Small intestine (tissue), 7 donors: ENCODE measurements at regions not wholly inside any gene's neighbourhood (a gene's known extent, or its start where the extent isn't known, plus 50 kb on each side); places are given as distances from the start of the nearest gene placed in this dataset.
A peak's percentile ranks its signal among the peaks of the same experiment; 100 is the strongest.

Experiments used
- DNase-seq, 2 donors: peaks; one replicate each; pipeline versions ENCODE4 v3.0.0 to v3.0.0-alpha.2; 2013
- FAIRE-seq: peaks from 2 replicates; lab custom pipeline; 2012; peaks lifted over from hg19 to GRCh38; lab: Jason Lieb, UNC
- H3K27ac ChIP-seq, 3 donors: one replicate each; pipeline ENCODE4 v1.5.1; 2013; ENCODE audit warnings: low read length in 2 of 3, mild to moderate bottlenecking in 2 of 3, control low read depth in 1 of 3, inconsistent platforms in 1 of 3, low read depth in 1 of 3, moderate library complexity in 1 of 3
- H3K27me3 ChIP-seq, 3 donors: one replicate each; pipeline ENCODE4 v1.6.1; 2013; ENCODE audit warnings: low read length in 3 of 3, inconsistent platforms in 1 of 3; ENCODE audit not compliant: control insufficient read depth in 3 of 3, insufficient read depth in 3 of 3
- H3K36me3 ChIP-seq, 3 donors: one replicate each; pipeline ENCODE4 v1.6.1; 2013; ENCODE audit warnings: low read length in 3 of 3, inconsistent platforms in 1 of 3, low read depth in 1 of 3, mild to moderate bottlenecking in 1 of 3, moderate library complexity in 1 of 3; ENCODE audit not compliant: control insufficient read depth in 3 of 3, insufficient read depth in 2 of 3
- H3K4me1 ChIP-seq, 3 donors: one replicate each; pipeline ENCODE4 v1.6.1; 2013; ENCODE audit warnings: low read length in 2 of 3, inconsistent platforms in 1 of 3, low read depth in 1 of 3, mild to moderate bottlenecking in 1 of 3, moderate library complexity in 1 of 3; ENCODE audit not compliant: control insufficient read depth in 3 of 3, insufficient read depth in 2 of 3
- H3K4me3 ChIP-seq, 3 donors: one replicate each; pipeline ENCODE4 v1.5.1; 2013; ENCODE audit warnings: low read length in 3 of 3, control low read depth in 1 of 3, inconsistent platforms in 1 of 3, low read depth in 1 of 3, mild to moderate bottlenecking in 1 of 3, moderate library complexity in 1 of 3
- H3K9me3 ChIP-seq, 2 donors: one replicate each; pipeline ENCODE4 v1.6.1; 2013; ENCODE audit warnings: low read depth in 1 of 2, low read length in 1 of 2; ENCODE audit not compliant: control insufficient read depth in 2 of 2, insufficient read depth in 1 of 2
- WGBS, 3 donors: extraction: QIAGEN DNeasy Blood & Tissue Kit; methylation state at CpG; one replicate each; pipeline ENCODE4 v1.1.7; 2013; 5-methylcytosine and 5-hydroxymethylcytosine counted together
- donor health status: healthy with polysubstance abuse.
- donor health status: control.
- donor health status: control.
- donor health status: Bipolar disorder and iron deficiency.
- donor health status: healthy.

- no peaks in the 10 kb centered on the region for H3K27me3 ChIP-seq
- H3K9me3 ChIP-seq = peaks cover 0 to 2% of the 10 kb centered on the region in 2 donors
- H3K27ac ChIP-seq = no peak overlapping the region
- FAIRE-seq = no peak
- DNase-seq = no peak
- no peak overlapping the region for H3K4me3 ChIP-seq
- no peaks in the 10 kb centered on the region for H3K4me1 ChIP-seq
- WGBS, 3 donors = 33 to 37% (median 37%) methylated on average over 3 of the region's 3 CpGs
- no peaks in the 10 kb centered on the region for H3K36me3 ChIP-seq
Observed at GRCh38 chr5:152288917-152289595, 116.0 kb downstream of the NMUR2 start.

GRCh38 chr5:152288499-152288898 lies 116.6 kb downstream of the NMUR2 start:
- Histone ChIP-seq H3K27ac (no peak overlapping the region), H3K4me3 (no peak overlapping the region), H3K27me3 (no peaks in the 10 kb centered on the region), H3K36me3 (no peaks in the 10 kb centered on the region), H3K4me1 (no peaks in the 10 kb centered on the region), H3K9me3 (peaks cover 0 to 2% of the 10 kb centered on the region in 2 donors)
- FAIRE-seq (no peak), DNase-seq (no peak)
- WGBS, 3 donors = 48 to 68% (median 53%) methylated on average over 6 of the region's 6 CpGs

- H3K4me3 ChIP-seq = no peak overlapping the region
- no peaks in the 10 kb centered on the region for H3K4me1 ChIP-seq
- 55 to 72% (median 56%) methylated on average over 3 of the region's 3 CpGs for WGBS, 3 donors
- FAIRE-seq (no peak), DNase-seq (no peak)
- peaks cover 0 to 2% of the 10 kb centered on the region in 2 donors for H3K9me3 ChIP-seq
- H3K36me3 ChIP-seq = no peaks in the 10 kb centered on the region
- H3K27ac ChIP-seq = no peak overlapping the region
- no peaks in the 10 kb centered on the region for H3K27me3 ChIP-seq
Observed at GRCh38 chr5:152285764-152286163, 119.3 kb downstream of the NMUR2 start.

DNA sequence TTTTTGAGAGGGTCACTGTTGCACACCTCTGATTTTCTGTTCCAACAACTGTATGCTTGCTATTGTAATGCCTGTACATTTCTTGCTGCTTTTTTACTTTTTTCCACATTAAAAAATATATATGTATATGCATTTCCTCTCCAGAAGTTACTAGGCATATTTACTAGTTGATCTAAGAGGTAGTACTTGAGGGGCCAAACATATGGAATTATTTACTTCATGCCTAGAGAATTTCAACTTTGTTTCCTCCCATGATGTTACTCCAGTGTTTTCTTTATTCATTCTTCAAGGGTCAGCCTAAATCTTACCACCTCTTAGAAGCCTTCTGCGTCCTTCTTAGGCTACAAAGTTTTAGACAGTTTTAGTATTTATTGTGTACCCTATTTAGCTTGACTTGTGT lies 122.7 kb downstream of the NMUR2 start:
- DNase-seq (no peak), FAIRE-seq (no peak)
- 58 to 79% (median 69%) methylated on average over 1 of the region's 1 CpG for WGBS, 3 donors
- Histone ChIP-seq H3K9me3 (peaks cover 0 to 2% of the 10 kb centered on the region in 2 donors), H3K27me3 (no peaks in the 10 kb centered on the region), H3K4me3 (no peak overlapping the region), H3K27ac (no peak overlapping the region), H3K36me3 (no peaks in the 10 kb centered on the region), H3K4me1 (no peaks in the 10 kb centered on the region)

DNA sequence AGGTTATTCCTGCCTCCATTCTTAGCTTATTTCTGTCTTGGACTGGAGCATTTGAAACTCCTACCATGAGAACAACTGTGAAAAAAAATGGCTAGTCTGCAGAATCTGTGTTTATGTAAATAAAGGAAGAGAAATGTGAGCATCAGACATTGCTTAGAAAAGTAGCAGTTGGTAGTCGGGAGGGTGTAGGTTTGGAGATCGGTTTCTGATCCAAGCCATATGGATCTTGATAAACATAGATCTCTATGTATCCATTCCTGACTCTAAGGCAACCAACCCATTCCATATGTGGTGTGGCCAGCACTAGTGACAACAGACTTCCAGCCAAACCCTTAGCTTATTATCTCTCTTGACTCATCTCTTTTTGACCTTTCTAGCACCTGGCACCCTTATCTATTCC lies 127.1 kb downstream of the NMUR2 start:
- Histone ChIP-seq H3K36me3 (no peaks in the 10 kb centered on the region), H3K27me3 (no peaks in the 10 kb centered on the region), H3K9me3 (no peaks in the 10 kb centered on the region), H3K4me3 (no peak overlapping the region), H3K27ac (no peak overlapping the region), H3K4me1 (no peaks in the 10 kb centered on the region)
- DNase-seq (no peak), FAIRE-seq (no peak)
- 64 to 86% (median 86%) methylated on average over 2 of the region's 2 CpGs for WGBS, 3 donors

- H3K4me1 ChIP-seq = no peaks in the 10 kb centered on the region
- no peaks in the 10 kb centered on the region for H3K36me3 ChIP-seq
- H3K27ac ChIP-seq = no peak overlapping the region
- FAIRE-seq (no peak), DNase-seq (no peak)
- peaks cover 0 to 2% (median 0%) of the 10 kb centered on the region in 3 donors for H3K27me3 ChIP-seq
- H3K4me3 ChIP-seq = no peak overlapping the region
- H3K9me3 ChIP-seq = no peaks in the 10 kb centered on the region
- WGBS, 3 donors = 26 to 50% (median 38%) methylated on average over 2 of the region's 2 CpGs
Observed at GRCh38 chr5:152274224-152274623, 130.9 kb downstream of the NMUR2 start.

- no peak overlapping the region for H3K27ac ChIP-seq
- no peaks in the 10 kb centered on the region for H3K36me3 ChIP-seq
- no peaks in the 10 kb centered on the region for H3K4me1 ChIP-seq
- H3K9me3 ChIP-seq = no peaks in the 10 kb centered on the region
- peaks cover 0 to 2% (median 0%) of the 10 kb centered on the region in 3 donors for H3K27me3 ChIP-seq
- 50 to 55% (median 50%) methylated on average over 5 of the region's 5 CpGs for WGBS, 3 donors
- H3K4me3 ChIP-seq = no peak overlapping the region
- peak in 1 of 2 donors; percentile 24 for DNase-seq
- no peak for FAIRE-seq
Observed at GRCh38 chr5:152271420-152271819, 133.7 kb downstream of the NMUR2 start.

DNA sequence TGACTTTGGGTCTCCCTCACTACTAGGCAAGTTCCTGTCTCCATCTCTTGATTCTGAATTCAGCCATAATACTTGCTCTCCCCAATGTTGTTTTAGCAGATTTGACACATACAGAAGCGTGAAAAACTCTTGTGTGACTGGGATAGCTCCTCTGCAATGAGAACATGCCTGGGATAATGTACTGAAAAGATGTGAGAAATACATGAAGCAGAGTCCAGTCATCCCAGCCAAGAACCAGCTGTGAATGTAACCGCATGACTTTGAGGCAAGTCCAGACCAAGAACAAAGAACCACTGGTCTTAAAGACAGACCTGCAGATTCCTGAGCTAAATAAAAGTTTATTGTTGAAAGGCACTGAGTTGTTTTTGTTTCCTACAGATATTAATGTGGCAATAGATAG lies 135.0 kb downstream of the NMUR2 start:
- Histone ChIP-seq H3K27ac (no peak overlapping the region), H3K36me3 (no peaks in the 10 kb centered on the region), H3K27me3 (peaks cover 0 to 2% (median 0%) of the 10 kb centered on the region in 3 donors), H3K4me3 (no peak overlapping the region), H3K9me3 (no peaks in the 10 kb centered on the region), H3K4me1 (no peaks in the 10 kb centered on the region)
- FAIRE-seq (no peak), DNase-seq (no peak)
- WGBS, 3 donors = 50 to 64% (median 62%) methylated on average over 2 of the region's 2 CpGs

GRCh38 chr5:152269533-152269932 lies 135.5 kb downstream of the NMUR2 start:
- H3K27ac ChIP-seq = no peak overlapping the region
- 46 to 72% (median 50%) methylated on average over 1 of the region's 1 CpG for WGBS, 3 donors
- DNase-seq (no peak), FAIRE-seq (no peak)
- H3K9me3 ChIP-seq = no peaks in the 10 kb centered on the region
- H3K4me1 ChIP-seq = no peaks in the 10 kb centered on the region
- no peak overlapping the region for H3K4me3 ChIP-seq
- peaks cover 0 to 2% (median 0%) of the 10 kb centered on the region in 3 donors for H3K27me3 ChIP-seq
- no peaks in the 10 kb centered on the region for H3K36me3 ChIP-seq
